Activated naive CD4-positive, alpha-beta T cell treated with anti-CD3 and anti-CD28 coated beads, Interleukin-2, amount 10 ng/mL, durations not matched to agents 7 days and 5 days (primary cell): ENCODE measurements at regions not wholly inside any gene's neighbourhood (a gene's known extent, or its start where the extent isn't known, plus 50 kb on each side); places are given as distances from the start of the nearest gene placed in this dataset.

Experiments
- CTCF ChIA-PET: fragments of 350-600 bp; sonication (Branson Sonifier 250); formaldehyde crosslinking; loops from one replicate; lab custom pipeline; 2021; ENCODE audit warnings: antibody characterized with exemption; lab: Charles Lee
- DNase-seq: peaks from one replicate; pipeline ENCODE4 v3.0.0-alpha.2; 2020
- H3K27ac Mint-ChIP-seq: one replicate; pipeline ENCODE4 v1.8.0; 2021; ENCODE audit warnings: mild to moderate bottlenecking, moderate library complexity, mixed read lengths
- H3K27me3 Mint-ChIP-seq: one replicate; pipeline ENCODE4 v1.8.0; 2021; ENCODE audit warnings: mild to moderate bottlenecking, mixed read lengths
- H3K36me3 Mint-ChIP-seq: one replicate; pipeline ENCODE4 v1.8.0; 2021; ENCODE audit warnings: mixed read lengths
- H3K4me1 Mint-ChIP-seq: one replicate; pipeline ENCODE4 v1.8.0; 2021; ENCODE audit warnings: mixed read lengths
- H3K4me3 Mint-ChIP-seq: one replicate; pipeline ENCODE4 v1.8.0; 2021; ENCODE audit warnings: mild to moderate bottlenecking, moderate library complexity, mixed read lengths
- H3K9me3 Mint-ChIP-seq: one replicate; pipeline ENCODE4 v1.8.0; 2021; ENCODE audit warnings: mixed read lengths

GRCh38 chrX:21295246-21295820 is 78.9 kb upstream of the CNKSR2 start:
- CTCF ChIA-PET: no interaction called here
- Mint-ChIP-seq H3K36me3 (no peaks in the 10 kb centered on the region), H3K4me1 (no peaks in the 10 kb centered on the region), H3K9me3 (no peaks in the 10 kb centered on the region), H3K27ac (no peak overlapping the region), H3K27me3 (no peaks in the 10 kb centered on the region), H3K4me3 (no peak overlapping the region)
- DNase-seq: no peak

DNA sequence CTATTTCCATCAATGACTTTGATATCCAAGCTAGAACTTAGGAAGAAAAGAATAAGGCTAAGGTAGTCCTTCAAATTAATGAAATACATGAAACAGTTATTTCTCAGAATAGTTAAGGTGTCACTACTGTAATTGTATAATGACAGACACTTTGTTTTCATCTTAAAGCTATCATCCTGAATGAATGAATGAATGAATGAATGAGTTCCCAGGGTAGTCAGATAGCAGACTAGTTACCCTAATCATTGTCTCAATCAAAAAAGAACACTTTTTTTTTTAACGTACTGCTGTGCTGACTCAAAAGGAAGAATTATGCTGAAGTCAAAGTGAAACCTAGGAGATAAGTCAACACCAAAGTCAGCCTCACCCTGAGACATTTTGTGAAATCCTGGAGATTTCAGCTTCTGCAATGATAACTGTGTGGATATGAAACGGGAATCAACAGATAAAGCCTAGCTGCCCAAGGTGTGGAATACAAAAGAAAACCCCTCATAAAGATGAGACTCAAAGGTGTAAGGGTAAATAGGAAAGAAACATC is 68.3 kb upstream of the CNKSR2 start:
- no peaks in the 10 kb centered on the region for H3K27me3 Mint-ChIP-seq
- CTCF ChIA-PET: no interaction called here
- H3K9me3 Mint-ChIP-seq: no peaks in the 10 kb centered on the region
- no peaks in the 10 kb centered on the region for H3K4me1 Mint-ChIP-seq
- H3K36me3 Mint-ChIP-seq: no peaks in the 10 kb centered on the region
- no peak overlapping the region for H3K4me3 Mint-ChIP-seq
- H3K27ac Mint-ChIP-seq: no peak overlapping the region
- no peak for DNase-seq

DNA sequence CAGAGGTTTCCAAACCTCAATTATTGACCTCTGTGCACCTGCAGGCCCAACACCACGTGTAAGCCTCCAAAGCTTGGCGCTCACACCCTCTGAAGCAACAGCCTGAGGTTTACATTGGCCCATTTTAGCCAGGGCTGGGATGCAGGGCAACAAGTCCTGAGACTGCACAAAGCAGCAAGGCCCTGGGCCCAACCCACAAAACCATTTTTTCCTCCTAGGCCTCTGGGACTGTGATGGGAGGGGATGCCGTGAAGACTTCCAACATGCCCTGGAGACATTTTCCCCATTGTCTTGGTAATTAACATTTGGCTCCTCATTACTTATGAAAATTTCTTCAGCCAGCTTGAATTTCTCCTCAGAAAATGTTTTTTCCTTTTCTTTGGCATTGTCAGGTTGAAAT is 54.9 kb upstream of the CNKSR2 start:
- Mint-ChIP-seq H3K4me3 (no peak overlapping the region), H3K27ac (no peak overlapping the region), H3K36me3 (no peaks in the 10 kb centered on the region), H3K4me1 (no peaks in the 10 kb centered on the region), H3K27me3 (no peaks in the 10 kb centered on the region), H3K9me3 (peaks cover 5% of the 10 kb centered on the region)
- no peak for DNase-seq
- CTCF ChIA-PET: no interaction called here
